ENCODE measurements at regions not wholly inside any gene's neighbourhood (a gene's known extent, or its start where the extent isn't known, plus 50 kb on each side); places are given as distances from the start of the nearest gene placed in this dataset.

GRCh38 chr5:1706428-1706827 lies 93.2 kb downstream of the MRPL36 start:
- no peak for DNase-seq (ENCODE audit: low spot score)

- DNase-seq (ENCODE audit: low spot score), result no peak
Measured at GRCh38 chr5:1706021-1706420, 93.6 kb downstream of the MRPL36 start.

- DNase-seq (ENCODE audit: low spot score), result no peak
Measured at GRCh38 chr5:1704676-1705075, 95.0 kb downstream of the MRPL36 start.

- DNase-seq (ENCODE audit: low spot score), result no peak
Measured at GRCh38 chr5:1704266-1704665, 95.4 kb downstream of the MRPL36 start.

GRCh38 chr5:1703352-1704050 lies 96.1 kb downstream of the MRPL36 start:
- no peak for DNase-seq (ENCODE audit: low spot score)

GRCh38 chr5:1702318-1702717 lies 97.3 kb downstream of the MRPL36 start:
- DNase-seq (ENCODE audit: low spot score), result no peak

- DNase-seq (ENCODE audit: low spot score), result no peak
Measured at GRCh38 chr5:1701884-1702283, 97.8 kb downstream of the MRPL36 start.

- no peak for DNase-seq (ENCODE audit: low spot score)
Measured at GRCh38 chr5:1701216-1701864, 98.3 kb downstream of the MRPL36 start.

- no peak for DNase-seq (ENCODE audit: low spot score)
Measured at GRCh38 chr5:1699394-1699793, 100.2 kb downstream of the MRPL36 start.

- DNase-seq (ENCODE audit: low spot score), result no peak
Measured at GRCh38 chr5:1698589-1699316, 100.9 kb downstream of the MRPL36 start.

- DNase-seq (ENCODE audit: low spot score), result no peak
Measured at GRCh38 chr5:1692381-1692780, 107.3 kb downstream of the MRPL36 start.

GRCh38 chr5:1687301-1687970 lies 112.2 kb downstream of the MRPL36 start:
- no peak for DNase-seq (ENCODE audit: low spot score)

- DNase-seq (ENCODE audit: low spot score), result no peak
Measured at GRCh38 chr5:1686016-1686802, 113.4 kb downstream of the MRPL36 start.

GRCh38 chr5:1685066-1685465 lies 114.6 kb downstream of the MRPL36 start:
- DNase-seq (ENCODE audit: low spot score), result no peak

GRCh38 chr5:1681955-1682354 lies 117.7 kb downstream of the MRPL36 start:
- DNase-seq (ENCODE audit: low spot score), result no peak

- no peak for DNase-seq (ENCODE audit: low spot score)
Measured at GRCh38 chr5:1673042-1673677, 126.5 kb downstream of the MRPL36 start.

- DNase-seq (ENCODE audit: low spot score), result no peak
Measured at GRCh38 chr5:1672396-1672795, 127.2 kb downstream of the MRPL36 start.

GRCh38 chr5:1671351-1671750 lies 128.3 kb downstream of the MRPL36 start:
- DNase-seq (ENCODE audit: low spot score), result no peak

GRCh38 chr5:1670351-1670750 lies 129.3 kb downstream of the MRPL36 start:
- no peak for DNase-seq (ENCODE audit: low spot score)

GRCh38 chr5:1669276-1670155 lies 130.1 kb downstream of the MRPL36 start:
- DNase-seq (ENCODE audit: low spot score), result no peak

Data from mucosa of gallbladder (tissue), 1 donor.